ENCODE measurements at regions not wholly inside any gene's neighbourhood (a gene's known extent, or its start where the extent isn't known, plus 50 kb on each side); places are given as distances from the start of the nearest gene placed in this dataset.

- Mint-ChIP-seq H3K4me3 (no peak overlapping the region), H3K4me1 (ENCODE audit: low read depth) (no peaks in the 10 kb centered on the region), H3K36me3 (ENCODE audit: low read depth) (no peaks in the 10 kb centered on the region), H3K9me3 (peaks cover 11% of the 10 kb centered on the region), H3K27ac (no peak overlapping the region), H3K27me3 (ENCODE audit: insufficient read depth) (no peaks in the 10 kb centered on the region; the same call in 1 of the 2 replicates)
- no peak for TF ChIP-seq CTCF (IDR thresholded peaks at IDR 0.05)
- no peak for DNase-seq
These were observed 124.6 kb upstream of the SLC10A2 start for GRCh38 chr13:103190841-103191240.

- TF ChIP-seq CTCF (IDR thresholded peaks at IDR 0.05) = peak; percentile 64
- Mint-ChIP-seq H3K4me1 (ENCODE audit: low read depth) (no peaks in the 10 kb centered on the region), H3K36me3 (ENCODE audit: low read depth) (no peaks in the 10 kb centered on the region), H3K27me3 (ENCODE audit: insufficient read depth) (no peaks in the 10 kb centered on the region), H3K27ac (no peak overlapping the region), H3K4me3 (no peak overlapping the region), H3K9me3 (peaks cover 12% of the 10 kb centered on the region)
- no peak for DNase-seq
These were observed 122.6 kb upstream of the SLC10A2 start for GRCh38 chr13:103188713-103189326.

GRCh38 chr13:103187721-103188156, 121.5 kb upstream of the SLC10A2 start:
- no peak for TF ChIP-seq CTCF (IDR thresholded peaks at IDR 0.05)
- H3K36me3 Mint-ChIP-seq (ENCODE audit: low read depth) = peaks cover 6% of the 10 kb centered on the region; the same call in 1 of the 2 replicates
- H3K4me1 Mint-ChIP-seq (ENCODE audit: low read depth) = no peaks in the 10 kb centered on the region
- no peak overlapping the region for H3K4me3 Mint-ChIP-seq
- H3K27me3 Mint-ChIP-seq (ENCODE audit: insufficient read depth) = no peaks in the 10 kb centered on the region
- peaks cover 22% of the 10 kb centered on the region for H3K9me3 Mint-ChIP-seq
- H3K27ac Mint-ChIP-seq = no peak overlapping the region
- no peak for DNase-seq

- Mint-ChIP-seq H3K36me3 (ENCODE audit: low read depth) (peaks cover 6% of the 10 kb centered on the region; the same call in 1 of the 2 replicates), H3K4me1 (ENCODE audit: low read depth) (no peaks in the 10 kb centered on the region), H3K9me3 (peaks cover 18% of the 10 kb centered on the region), H3K4me3 (no peak overlapping the region), H3K27ac (no peak overlapping the region), H3K27me3 (ENCODE audit: insufficient read depth) (no peaks in the 10 kb centered on the region)
- TF ChIP-seq CTCF (IDR thresholded peaks at IDR 0.05) = no peak
- DNase-seq = no peak
These were observed 118.2 kb upstream of the SLC10A2 start for GRCh38 chr13:103184413-103184812.

GRCh38 chr13:103178986-103179943, 113.0 kb upstream of the SLC10A2 start:
- no peak for DNase-seq
- Mint-ChIP-seq H3K36me3 (ENCODE audit: low read depth) (peaks cover 6% of the 10 kb centered on the region; the same call in 1 of the 2 replicates), H3K27ac (no peak overlapping the region), H3K27me3 (ENCODE audit: insufficient read depth) (no peaks in the 10 kb centered on the region), H3K4me3 (no peak overlapping the region), H3K9me3 (peaks cover 34% of the 10 kb centered on the region), H3K4me1 (ENCODE audit: low read depth) (no peaks in the 10 kb centered on the region)
- TF ChIP-seq CTCF (IDR thresholded peaks at IDR 0.05) = no peak
